ENCODE measurements at regions not wholly inside any gene's neighbourhood (a gene's known extent, or its start where the extent isn't known, plus 50 kb on each side); places are given as distances from the start of the nearest gene placed in this dataset.

GRCh38 chr6:139436200-139436956 is 61.9 kb upstream of the CITED2 start:
- H3K4me3 ChIP-seq (ENCODE audit: insufficient read length, low read depth): no peak overlapping the region
- no peak overlapping the region for H3K9ac ChIP-seq (ENCODE audit: insufficient read length, low read depth)
- no peaks in the 10 kb centered on the region for H3K27me3 ChIP-seq (ENCODE audit: insufficient read depth, insufficient read length)
- no peaks in the 10 kb centered on the region for H3K36me3 ChIP-seq (ENCODE audit: insufficient read depth, insufficient read length, low read length)
- peaks cover 5% of the 10 kb centered on the region; the same call in 1 of the 2 replicates for H3K9me3 ChIP-seq (ENCODE audit: insufficient read depth, low read length)
- no peak for TF ChIP-seq YY1 (IDR thresholded peaks at IDR 0.05; ENCODE audit: insufficient read depth, insufficient read length)
- TF ChIP-seq SUZ12 (IDR thresholded peaks at IDR 0.05; ENCODE audit: extremely low read depth, insufficient read depth, insufficient read length): no peak
- H3K4me1 ChIP-seq (ENCODE audit: insufficient read depth, insufficient read length): no peaks in the 10 kb centered on the region
- no peak for DNase-seq (ENCODE audit: low read depth, low spot score)

DNA sequence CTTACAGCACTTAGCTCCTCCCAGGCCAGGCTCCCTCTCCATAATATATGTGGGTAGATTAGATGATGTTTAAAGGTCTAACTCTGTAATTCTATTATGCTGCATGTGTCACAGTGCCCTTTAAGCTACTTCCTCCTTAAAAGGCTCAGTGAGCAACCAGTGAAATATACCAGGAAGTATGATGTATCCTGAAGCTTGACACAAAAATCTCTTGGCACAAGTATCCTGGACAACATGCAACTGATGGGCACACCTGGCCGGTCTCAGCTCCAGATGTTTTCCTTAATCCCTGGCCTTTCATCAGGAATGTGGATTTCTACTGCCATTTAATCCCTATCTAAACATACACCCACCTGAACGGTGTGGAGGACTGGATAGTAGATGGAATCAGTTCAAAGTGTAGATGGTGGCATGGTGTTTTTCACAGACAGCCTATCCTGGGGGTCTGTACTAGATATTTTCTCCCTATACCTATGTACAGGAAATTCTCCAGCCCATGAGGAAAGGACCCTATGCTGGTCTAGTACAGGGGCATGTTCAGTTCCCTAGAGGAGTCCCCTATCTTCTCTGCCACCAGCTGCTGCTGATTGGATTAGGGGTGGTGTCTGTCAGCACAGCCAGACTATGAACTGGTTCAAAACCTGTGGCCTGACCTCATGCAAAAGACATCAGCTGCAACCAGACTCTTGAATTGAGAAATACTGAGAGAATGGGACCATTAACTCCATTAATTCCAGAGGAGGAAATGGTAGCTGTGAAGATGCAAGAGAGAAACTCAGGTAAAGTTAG is 59.4 kb upstream of the CITED2 start:
- H3K27me3 ChIP-seq (ENCODE audit: insufficient read depth, insufficient read length): no peaks in the 10 kb centered on the region
- no peak overlapping the region for H3K9ac ChIP-seq (ENCODE audit: insufficient read length, low read depth)
- H3K9me3 ChIP-seq (ENCODE audit: insufficient read depth, low read length): peaks cover 5% of the 10 kb centered on the region; the same call in 1 of the 2 replicates
- TF ChIP-seq YY1 (IDR thresholded peaks at IDR 0.05; ENCODE audit: insufficient read depth, insufficient read length) (no peak), SUZ12 (IDR thresholded peaks at IDR 0.05; ENCODE audit: extremely low read depth, insufficient read depth, insufficient read length) (no peak), ZNF274 (IDR thresholded peaks at IDR 0.05; ENCODE audit: low read depth, low read length) (no peak)
- H3K4me1 ChIP-seq (ENCODE audit: insufficient read depth, insufficient read length): no peaks in the 10 kb centered on the region
- H3K36me3 ChIP-seq (ENCODE audit: insufficient read depth, insufficient read length, low read length): no peaks in the 10 kb centered on the region
- H3K4me3 ChIP-seq (ENCODE audit: insufficient read length, low read depth): no peak overlapping the region
- no peak for DNase-seq (ENCODE audit: low read depth, low spot score)

- H3K4me3 ChIP-seq (ENCODE audit: insufficient read length, low read depth): no peak overlapping the region
- H3K4me1 ChIP-seq (ENCODE audit: insufficient read depth, insufficient read length): no peaks in the 10 kb centered on the region
- no peaks in the 10 kb centered on the region for H3K36me3 ChIP-seq (ENCODE audit: insufficient read depth, insufficient read length, low read length)
- TF ChIP-seq SUZ12 (IDR thresholded peaks at IDR 0.05; ENCODE audit: extremely low read depth, insufficient read depth, insufficient read length) (no peak), YY1 (IDR thresholded peaks at IDR 0.05; ENCODE audit: insufficient read depth, insufficient read length) (no peak), ZNF274 (IDR thresholded peaks at IDR 0.05; ENCODE audit: low read depth, low read length) (no peak)
- no peaks in the 10 kb centered on the region for H3K27me3 ChIP-seq (ENCODE audit: insufficient read depth, insufficient read length)
- DNase-seq (ENCODE audit: low read depth, low spot score): no peak
- peaks cover 5% of the 10 kb centered on the region; the same call in 1 of the 2 replicates for H3K9me3 ChIP-seq (ENCODE audit: insufficient read depth, low read length)
- no peak overlapping the region for H3K9ac ChIP-seq (ENCODE audit: insufficient read length, low read depth)
These were observed 57.1 kb upstream of the CITED2 start for GRCh38 chr6:139431602-139431956.

GRCh38 chr6:139430899-139431601 is 56.6 kb upstream of the CITED2 start:
- Histone ChIP-seq H3K36me3 (ENCODE audit: insufficient read depth, insufficient read length, low read length) (no peaks in the 10 kb centered on the region), H3K4me3 (ENCODE audit: insufficient read length, low read depth) (no peak overlapping the region), H3K27me3 (ENCODE audit: insufficient read depth, insufficient read length) (no peaks in the 10 kb centered on the region), H3K4me1 (ENCODE audit: insufficient read depth, insufficient read length) (no peaks in the 10 kb centered on the region), H3K9me3 (ENCODE audit: insufficient read depth, low read length) (peaks cover 5% of the 10 kb centered on the region; the same call in 1 of the 2 replicates), H3K9ac (ENCODE audit: insufficient read length, low read depth) (no peak overlapping the region)
- DNase-seq (ENCODE audit: low read depth, low spot score): no peak
- TF ChIP-seq SUZ12 (IDR thresholded peaks at IDR 0.05; ENCODE audit: extremely low read depth, insufficient read depth, insufficient read length) (no peak), YY1 (IDR thresholded peaks at IDR 0.05; ENCODE audit: insufficient read depth, insufficient read length) (no peak), ZNF274 (IDR thresholded peaks at IDR 0.05; ENCODE audit: low read depth, low read length) (no peak)

- Histone ChIP-seq H3K4me1 (ENCODE audit: insufficient read depth, insufficient read length) (no peaks in the 10 kb centered on the region), H3K9ac (ENCODE audit: insufficient read length, low read depth) (no peak overlapping the region), H3K4me3 (ENCODE audit: insufficient read length, low read depth) (no peak overlapping the region), H3K9me3 (ENCODE audit: insufficient read depth, low read length) (peaks cover 5% of the 10 kb centered on the region; the same call in 1 of the 2 replicates), H3K36me3 (ENCODE audit: insufficient read depth, insufficient read length, low read length) (no peaks in the 10 kb centered on the region), H3K27me3 (ENCODE audit: insufficient read depth, insufficient read length) (no peaks in the 10 kb centered on the region)
- DNase-seq (ENCODE audit: low read depth, low spot score): no peak
- TF ChIP-seq YY1 (IDR thresholded peaks at IDR 0.05; ENCODE audit: insufficient read depth, insufficient read length) (no peak), ZNF274 (IDR thresholded peaks at IDR 0.05; ENCODE audit: low read depth, low read length) (no peak), SUZ12 (IDR thresholded peaks at IDR 0.05; ENCODE audit: extremely low read depth, insufficient read depth, insufficient read length) (no peak)
These were observed 55.2 kb upstream of the CITED2 start for GRCh38 chr6:139429580-139430145.

GRCh38 chr6:139427199-139427598 is 52.8 kb upstream of the CITED2 start:
- Histone ChIP-seq H3K27me3 (ENCODE audit: insufficient read depth, insufficient read length) (no peaks in the 10 kb centered on the region), H3K4me3 (ENCODE audit: insufficient read length, low read depth) (no peak overlapping the region), H3K9ac (ENCODE audit: insufficient read length, low read depth) (no peak overlapping the region), H3K9me3 (ENCODE audit: insufficient read depth, low read length) (peaks cover 5% of the 10 kb centered on the region; the same call in 1 of the 2 replicates), H3K36me3 (ENCODE audit: insufficient read depth, insufficient read length, low read length) (no peaks in the 10 kb centered on the region), H3K4me1 (ENCODE audit: insufficient read depth, insufficient read length) (no peaks in the 10 kb centered on the region)
- TF ChIP-seq SUZ12 (IDR thresholded peaks at IDR 0.05; ENCODE audit: extremely low read depth, insufficient read depth, insufficient read length) (no peak), ZNF274 (IDR thresholded peaks at IDR 0.05; ENCODE audit: low read depth, low read length) (no peak), YY1 (IDR thresholded peaks at IDR 0.05; ENCODE audit: insufficient read depth, insufficient read length) (no peak)
- no peak for DNase-seq (ENCODE audit: low read depth, low spot score)
